ENCODE measurements at regions not wholly inside any gene's neighbourhood (a gene's known extent, or its start where the extent isn't known, plus 50 kb on each side); places are given as distances from the start of the nearest gene placed in this dataset.

GRCh38 chr14:95818581-95818980, 58.1 kb upstream of the TUNAR start:
- TF ChIP-seq CTCF (IDR thresholded peaks at IDR 0.05; ENCODE audit: low read depth, low read length, missing control alignments), result no peak
- H3K27ac ChIP-seq, result no peak overlapping the region
- H3K27me3 ChIP-seq (replicated peaks), result no peaks in the 10 kb centered on the region
- no peak overlapping the region for H3K4me3 ChIP-seq (ENCODE audit: low read depth, low read length)
- no peak for DNase-seq
- in situ Hi-C loops (cut with HindIII; ENCODE audit: low pct_ligation_motif_present, low sequenced_read_pairs), result no loop called here
- H3K36me3 ChIP-seq (replicated peaks), result no peaks in the 10 kb centered on the region

- TF ChIP-seq CTCF (IDR thresholded peaks at IDR 0.05; ENCODE audit: low read depth, low read length, missing control alignments), result no peak
- DNase-seq, result no peak
- in situ Hi-C loops (cut with HindIII; ENCODE audit: low pct_ligation_motif_present, low sequenced_read_pairs), result no loop called here
These were observed 59.4 kb upstream of the TUNAR start for GRCh38 chr14:95817271-95817670.

GRCh38 chr14:95816539-95816938, 60.1 kb upstream of the TUNAR start:
- DNase-seq, result no peak
- no peak overlapping the region for H3K4me3 ChIP-seq (ENCODE audit: low read depth, low read length)
- no peaks in the 10 kb centered on the region for H3K36me3 ChIP-seq (replicated peaks)
- H3K27me3 ChIP-seq (replicated peaks), result no peaks in the 10 kb centered on the region
- in situ Hi-C loops (cut with HindIII; ENCODE audit: low pct_ligation_motif_present, low sequenced_read_pairs), result no loop called here
- H3K27ac ChIP-seq, result no peak overlapping the region
- TF ChIP-seq CTCF (IDR thresholded peaks at IDR 0.05; ENCODE audit: low read depth, low read length, missing control alignments), result no peak

More at GRCh38 chr14:95817271-95817670, 59.4 kb upstream of the TUNAR start:
- Histone ChIP-seq H3K27ac (no peak overlapping the region), H3K4me3 (ENCODE audit: low read depth, low read length) (no peak overlapping the region), H3K27me3 (replicated peaks) (no peaks in the 10 kb centered on the region), H3K36me3 (replicated peaks) (no peaks in the 10 kb centered on the region)

- DNase-seq, result no peak
- Histone ChIP-seq H3K27ac (no peak overlapping the region), H3K27me3 (replicated peaks) (no peaks in the 10 kb centered on the region), H3K36me3 (replicated peaks) (no peaks in the 10 kb centered on the region), H3K4me3 (ENCODE audit: low read depth, low read length) (no peak overlapping the region)
- in situ Hi-C loops (cut with HindIII; ENCODE audit: low pct_ligation_motif_present, low sequenced_read_pairs), result no loop called here
- no peak for TF ChIP-seq CTCF (IDR thresholded peaks at IDR 0.05; ENCODE audit: low read depth, low read length, missing control alignments)
These were observed 61.4 kb upstream of the TUNAR start for GRCh38 chr14:95815226-95815690.

GRCh38 chr14:95814363-95815225, 62.0 kb upstream of the TUNAR start:
- Histone ChIP-seq H3K4me3 (ENCODE audit: low read depth, low read length) (no peak overlapping the region), H3K27me3 (replicated peaks) (no peaks in the 10 kb centered on the region), H3K36me3 (replicated peaks) (no peaks in the 10 kb centered on the region), H3K27ac (no peak overlapping the region)
- in situ Hi-C loops (cut with HindIII; ENCODE audit: low pct_ligation_motif_present, low sequenced_read_pairs), result no loop called here
- no peak for TF ChIP-seq CTCF (IDR thresholded peaks at IDR 0.05; ENCODE audit: low read depth, low read length, missing control alignments)
- DNase-seq, result no peak

Measured in brain microvascular endothelial cell (primary cell).